ENCODE measurements at regions not wholly inside any gene's neighbourhood (a gene's known extent, or its start where the extent isn't known, plus 50 kb on each side); places are given as distances from the start of the nearest gene placed in this dataset.

- ATAC-seq (no peak), FAIRE-seq (no peak), DNase-seq (ENCODE audit: low spot score) (no peak)
- no peak for TF ChIP-seq WIZ (CRISPR knock-in tag; IDR thresholded peaks at IDR 0.05)
- TF ChIP-seq, protein P1, sequence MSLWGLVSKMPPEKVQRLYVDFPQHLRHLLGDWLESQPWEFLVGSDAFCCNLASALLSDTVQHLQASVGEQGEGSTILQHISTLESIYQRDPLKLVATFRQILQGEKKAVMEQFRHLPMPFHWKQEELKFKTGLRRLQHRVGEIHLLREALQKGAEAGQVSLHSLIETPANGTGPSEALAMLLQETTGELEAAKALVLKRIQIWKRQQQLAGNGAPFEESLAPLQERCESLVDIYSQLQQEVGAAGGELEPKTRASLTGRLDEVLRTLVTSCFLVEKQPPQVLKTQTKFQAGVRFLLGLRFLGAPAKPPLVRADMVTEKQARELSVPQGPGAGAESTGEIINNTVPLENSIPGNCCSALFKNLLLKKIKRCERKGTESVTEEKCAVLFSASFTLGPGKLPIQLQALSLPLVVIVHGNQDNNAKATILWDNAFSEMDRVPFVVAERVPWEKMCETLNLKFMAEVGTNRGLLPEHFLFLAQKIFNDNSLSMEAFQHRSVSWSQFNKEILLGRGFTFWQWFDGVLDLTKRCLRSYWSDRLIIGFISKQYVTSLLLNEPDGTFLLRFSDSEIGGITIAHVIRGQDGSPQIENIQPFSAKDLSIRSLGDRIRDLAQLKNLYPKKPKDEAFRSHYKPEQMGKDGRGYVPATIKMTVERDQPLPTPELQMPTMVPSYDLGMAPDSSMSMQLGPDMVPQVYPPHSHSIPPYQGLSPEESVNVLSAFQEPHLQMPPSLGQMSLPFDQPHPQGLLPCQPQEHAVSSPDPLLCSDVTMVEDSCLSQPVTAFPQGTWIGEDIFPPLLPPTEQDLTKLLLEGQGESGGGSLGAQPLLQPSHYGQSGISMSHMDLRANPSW (CRISPR knock-in tag; IDR thresholded peaks at IDR 0.05; ENCODE audit: borderline replicate concordance): no peak
- TF ChIP-seq THAP9 (CRISPR knock-in tag; IDR thresholded peaks at IDR 0.05; ENCODE audit: borderline replicate concordance): no peak
- TF ChIP-seq ZNF253 (CRISPR knock-in tag; IDR thresholded peaks at IDR 0.05; ENCODE audit: borderline replicate concordance): no peak
- TF ChIP-seq MTF2 (CRISPR knock-in tag; IDR thresholded peaks at IDR 0.05; ENCODE audit: borderline replicate concordance): no peak
- no peak for TF ChIP-seq KLF11 (CRISPR knock-in tag; IDR thresholded peaks at IDR 0.05)
- no peak for TF ChIP-seq ETV6 (CRISPR knock-in tag; conservative IDR thresholded peaks at IDR 0.05)
- TF ChIP-seq SRSF4 (IDR thresholded peaks at IDR 0.05; ENCODE audit: low read depth, low read length, poor library complexity, severe bottlenecking): no peak
- TF ChIP-seq ZFY (CRISPR knock-in tag; IDR thresholded peaks at IDR 0.05): no peak
- no peak for TF ChIP-seq ZNF670 (CRISPR knock-in tag; IDR thresholded peaks at IDR 0.05; ENCODE audit: borderline replicate concordance)
- no peak for TF ChIP-seq ISX (CRISPR knock-in tag; conservative IDR thresholded peaks at IDR 0.05)
- TF ChIP-seq ZNF713 (CRISPR knock-in tag; IDR thresholded peaks at IDR 0.05): no peak
- TF ChIP-seq MATR3 (CRISPR knock-in tag; IDR thresholded peaks at IDR 0.05): no peak
- TF ChIP-seq, protein P2, sequence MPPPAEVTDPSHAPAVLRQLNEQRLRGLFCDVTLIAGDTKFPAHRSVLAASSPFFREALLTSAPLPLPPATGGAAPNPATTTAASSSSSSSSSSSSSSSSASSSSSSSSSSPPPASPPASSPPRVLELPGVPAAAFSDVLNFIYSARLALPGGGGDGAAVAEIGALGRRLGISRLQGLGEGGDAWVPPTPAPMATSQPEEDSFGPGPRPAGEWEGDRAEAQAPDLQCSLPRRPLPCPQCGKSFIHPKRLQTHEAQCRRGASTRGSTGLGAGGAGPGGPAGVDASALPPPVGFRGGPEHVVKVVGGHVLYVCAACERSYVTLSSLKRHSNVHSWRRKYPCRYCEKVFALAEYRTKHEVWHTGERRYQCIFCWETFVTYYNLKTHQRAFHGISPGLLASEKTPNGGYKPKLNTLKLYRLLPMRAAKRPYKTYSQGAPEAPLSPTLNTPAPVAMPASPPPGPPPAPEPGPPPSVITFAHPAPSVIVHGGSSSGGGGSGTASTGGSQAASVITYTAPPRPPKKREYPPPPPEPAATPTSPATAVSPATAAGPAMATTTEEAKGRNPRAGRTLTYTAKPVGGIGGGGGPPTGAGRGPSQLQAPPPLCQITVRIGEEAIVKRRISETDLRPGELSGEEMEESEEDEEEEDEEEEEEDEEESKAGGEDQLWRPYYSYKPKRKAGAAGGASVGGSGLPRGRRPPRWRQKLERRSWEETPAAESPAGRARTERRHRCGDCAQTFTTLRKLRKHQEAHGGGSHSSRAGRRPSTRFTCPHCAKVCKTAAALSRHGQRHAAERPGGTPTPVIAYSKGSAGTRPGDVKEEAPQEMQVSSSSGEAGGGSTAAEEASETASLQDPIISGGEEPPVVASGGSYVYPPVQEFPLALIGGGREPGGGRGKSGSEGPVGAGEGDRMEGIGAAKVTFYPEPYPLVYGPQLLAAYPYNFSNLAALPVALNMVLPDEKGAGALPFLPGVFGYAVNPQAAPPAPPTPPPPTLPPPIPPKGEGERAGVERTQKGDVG (CRISPR knock-in tag; IDR thresholded peaks at IDR 0.05; ENCODE audit: borderline replicate concordance): no peak
- intact Hi-C loops (cut with micrococcal nuclease; ENCODE audit: unreplicated experiment) (no loop called here), in situ Hi-C loops (cut with HindIII; ENCODE audit: extremely low pct_ligation_motif_present, low pct_unique_long_range_greater_than_20kb) (loop anchor here (25.0 kb wide), 1 partner anchor 337 kb away; no protein-coding TSS in a partner anchor)
- Histone ChIP-seq H3K9me3 (ENCODE audit: low read length) (no peaks in the 10 kb centered on the region), H3K27ac (ENCODE audit: extremely low read length, insufficient read depth, low read length) (no peak overlapping the region), H3K79me2 (ENCODE audit: insufficient read depth, low read length) (no peaks in the 10 kb centered on the region), H3K9ac (ENCODE audit: insufficient read depth, low read depth, low read length) (no peak overlapping the region), H4K20me1 (ENCODE audit: insufficient read depth, low read length) (no peaks in the 10 kb centered on the region), H3K4me3 (replicated peaks in 1 of 3; ENCODE audit: insufficient read depth in 1 of 3, low read depth in 2 of 3, low read length in 3 of 3) (no peak overlapping the region), H2AFZ (ENCODE audit: low read length) (no peak overlapping the region), H3K4me2 (ENCODE audit: low read depth, low read length) (no peak overlapping the region), H3K27me3 (ENCODE audit: control insufficient read depth in 1 of 2, insufficient read depth in 2 of 2, low read length in 2 of 2) (no peaks in the 10 kb centered on the region; a peak in 1 of 5 replicates), H3K36me3 (replicated peaks in 1 of 2; ENCODE audit: control insufficient read depth in 1 of 2, insufficient read depth in 2 of 2, low read length in 2 of 2) (no peaks in the 10 kb centered on the region), H3K4me1 (ENCODE audit: insufficient read depth, low read length) (no peaks in the 10 kb centered on the region)
- BruUV-seq (replicated peaks): no TSS peak
- ChIA-PET CTCF (ENCODE audit: low intra/inter-chr PET ratio, low total read pairs) (no interaction called here), POLR2A (no interaction called here)
- WGBS (ENCODE audit: low lambda C conversion rate): 2% methylated on average over 3 of the region's 3 CpGs
These were observed 97.0 kb upstream of the PREP start for GRCh38 chr6:105499931-105500330.
